ENCODE measurements at regions not wholly inside any gene's neighbourhood (a gene's known extent, or its start where the extent isn't known, plus 50 kb on each side); places are given as distances from the start of the nearest gene placed in this dataset.
A peak's percentile ranks its signal among the peaks of the same experiment; 100 is the strongest.

GRCh38 chr1:56315293-56315942, 263.9 kb downstream of the PLPP3 start:
- no peak for TF ChIP-seq CTCF (IDR thresholded peaks at IDR 0.05; ENCODE audit: insufficient read depth, low read length)
- DNase-seq (ENCODE audit: low read depth): no peak
- no peak overlapping the region for H3K4me3 ChIP-seq (ENCODE audit: low read depth, low read length)

GRCh38 chr1:56313560-56313959, 265.8 kb downstream of the PLPP3 start:
- no peak for TF ChIP-seq CTCF (IDR thresholded peaks at IDR 0.05; ENCODE audit: insufficient read depth, low read length)
- H3K4me3 ChIP-seq (ENCODE audit: low read depth, low read length): no peak overlapping the region
- no peak for DNase-seq (ENCODE audit: low read depth)

GRCh38 chr1:56311766-56312165, 267.6 kb downstream of the PLPP3 start:
- H3K4me3 ChIP-seq (ENCODE audit: low read depth, low read length): no peak overlapping the region
- no peak for DNase-seq (ENCODE audit: low read depth)
- no peak for TF ChIP-seq CTCF (IDR thresholded peaks at IDR 0.05; ENCODE audit: insufficient read depth, low read length)

- DNase-seq (ENCODE audit: low read depth): no peak
- H3K4me3 ChIP-seq (ENCODE audit: low read depth, low read length): no peak overlapping the region
- TF ChIP-seq CTCF (IDR thresholded peaks at IDR 0.05; ENCODE audit: insufficient read depth, low read length): no peak
These were observed 268.4 kb downstream of the PLPP3 start for GRCh38 chr1:56310945-56311344.

- H3K4me3 ChIP-seq (ENCODE audit: low read depth, low read length): no peak overlapping the region
- no peak for DNase-seq (ENCODE audit: low read depth)
- no peak for TF ChIP-seq CTCF (IDR thresholded peaks at IDR 0.05; ENCODE audit: insufficient read depth, low read length)
These were observed 270.3 kb downstream of the PLPP3 start for GRCh38 chr1:56309065-56309464.

GRCh38 chr1:56304975-56305374, 274.4 kb downstream of the PLPP3 start:
- peak; percentile 91 for DNase-seq (ENCODE audit: low read depth)
- H3K4me3 ChIP-seq (ENCODE audit: low read depth, low read length): no peak overlapping the region
- TF ChIP-seq CTCF (IDR thresholded peaks at IDR 0.05; ENCODE audit: insufficient read depth, low read length): no peak

GRCh38 chr1:56303805-56304204, 275.6 kb downstream of the PLPP3 start:
- no peak overlapping the region for H3K4me3 ChIP-seq (ENCODE audit: low read depth, low read length)
- TF ChIP-seq CTCF (IDR thresholded peaks at IDR 0.05; ENCODE audit: insufficient read depth, low read length): no peak
- no peak for DNase-seq (ENCODE audit: low read depth)
